22Rv1 (cell line): ENCODE measurements at regions not wholly inside any gene's neighbourhood (a gene's known extent, or its start where the extent isn't known, plus 50 kb on each side); places are given as distances from the start of the nearest gene placed in this dataset.
"Not testable (repeated sequence)": the region's sequence is repeated elsewhere in the genome, so short reads cannot be mapped to it uniquely, and the experiment has no call there.

Source experiments
- H3K27ac ChIP-seq: fragments of 450-650 bp; 2 replicates; pipeline ENCODE4 v1.5.1; 2017
- ZFX ChIP-seq: fragments of 450-650 bp; IDR thresholded peaks from 2 replicates; pipeline ENCODE4 v1.6.1; 2017; ENCODE audit warnings: antibody characterized with exemption, borderline replicate concordance
- TF ChIP-seq, protein P1 (sequence below): fragments of 450-650 bp; IDR thresholded peaks from 2 replicates; pipeline ENCODE4 v1.5.1; 2017; ENCODE audit warnings: mild to moderate bottlenecking

GRCh38 chr15:77944002-77944867 is 133.3 kb downstream of the TBC1D2B start:
- TF ChIP-seq, protein P1, sequence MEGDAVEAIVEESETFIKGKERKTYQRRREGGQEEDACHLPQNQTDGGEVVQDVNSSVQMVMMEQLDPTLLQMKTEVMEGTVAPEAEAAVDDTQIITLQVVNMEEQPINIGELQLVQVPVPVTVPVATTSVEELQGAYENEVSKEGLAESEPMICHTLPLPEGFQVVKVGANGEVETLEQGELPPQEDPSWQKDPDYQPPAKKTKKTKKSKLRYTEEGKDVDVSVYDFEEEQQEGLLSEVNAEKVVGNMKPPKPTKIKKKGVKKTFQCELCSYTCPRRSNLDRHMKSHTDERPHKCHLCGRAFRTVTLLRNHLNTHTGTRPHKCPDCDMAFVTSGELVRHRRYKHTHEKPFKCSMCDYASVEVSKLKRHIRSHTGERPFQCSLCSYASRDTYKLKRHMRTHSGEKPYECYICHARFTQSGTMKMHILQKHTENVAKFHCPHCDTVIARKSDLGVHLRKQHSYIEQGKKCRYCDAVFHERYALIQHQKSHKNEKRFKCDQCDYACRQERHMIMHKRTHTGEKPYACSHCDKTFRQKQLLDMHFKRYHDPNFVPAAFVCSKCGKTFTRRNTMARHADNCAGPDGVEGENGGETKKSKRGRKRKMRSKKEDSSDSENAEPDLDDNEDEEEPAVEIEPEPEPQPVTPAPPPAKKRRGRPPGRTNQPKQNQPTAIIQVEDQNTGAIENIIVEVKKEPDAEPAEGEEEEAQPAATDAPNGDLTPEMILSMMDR = no peak
- TF ChIP-seq ZFX = no peak
- H3K27ac ChIP-seq = peak overlapping the region; percentile 47; the same call in 1 of the 2 replicates

DNA sequence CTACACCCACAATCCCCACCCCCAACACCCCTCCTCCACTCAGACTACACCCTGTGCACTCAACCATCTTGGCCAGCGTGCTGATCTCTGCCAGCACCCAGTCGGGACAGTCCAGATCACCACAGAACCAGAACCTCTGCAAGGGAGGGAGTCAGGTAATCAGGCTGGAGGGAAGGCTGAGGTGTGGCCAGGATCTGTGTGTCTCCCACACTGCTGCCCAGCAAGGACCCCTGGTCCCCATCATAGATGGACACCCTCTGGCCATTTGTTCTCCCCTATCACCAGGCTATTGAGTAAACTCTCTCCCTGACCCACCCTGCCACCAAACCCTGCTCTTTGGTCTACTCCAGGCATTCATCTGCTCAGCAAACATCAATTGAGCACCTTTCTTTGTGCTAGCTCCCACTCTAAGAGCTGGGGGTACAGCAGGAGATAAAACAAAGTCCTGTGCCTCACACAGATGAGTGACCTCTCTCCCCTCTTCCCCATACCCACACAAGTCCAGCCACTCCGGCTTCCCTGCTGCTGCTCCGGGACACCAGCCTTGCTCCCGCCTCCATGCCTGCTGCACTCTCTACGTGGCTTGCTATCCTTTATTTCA is 134.8 kb downstream of the TBC1D2B start:
- H3K27ac ChIP-seq = no peak overlapping the region
- no peak for TF ChIP-seq ZFX
- TF ChIP-seq, protein P1 = no peak

DNA sequence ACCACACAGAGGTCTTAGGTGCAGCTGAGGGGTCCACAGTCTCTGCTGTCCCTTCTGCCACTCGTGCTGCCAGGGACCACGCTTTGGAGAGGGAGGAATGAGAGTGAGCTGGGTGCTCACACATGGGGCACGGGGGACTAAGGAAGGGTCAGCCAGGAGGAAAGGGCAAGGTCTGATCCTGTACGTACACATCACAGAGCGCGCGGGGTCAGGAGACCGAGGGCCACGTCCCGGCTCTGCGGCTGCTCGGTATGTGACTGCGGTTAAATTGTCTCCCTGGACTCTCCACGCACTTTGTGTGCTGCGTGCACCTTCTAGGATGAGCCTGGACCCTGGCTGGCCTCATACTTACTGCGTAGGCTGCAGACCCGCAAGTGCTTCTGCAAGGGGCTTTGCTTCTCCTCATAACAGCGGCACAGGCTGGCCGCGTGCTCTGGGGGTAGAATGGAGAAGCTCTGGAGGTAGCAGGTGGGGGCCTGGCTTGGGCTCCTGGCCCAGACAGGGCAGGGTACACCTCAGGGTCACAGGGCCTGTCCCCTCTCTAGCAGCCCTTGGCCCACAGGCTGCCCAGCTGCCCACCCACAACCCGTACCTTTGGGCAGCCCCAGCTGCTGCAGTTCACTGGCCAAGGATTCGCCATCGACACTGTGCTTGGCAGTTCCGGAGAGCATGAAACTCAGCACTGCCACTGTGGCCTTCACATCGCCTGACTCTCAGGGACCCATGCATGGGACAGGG is 136.3 kb downstream of the TBC1D2B start:
- H3K27ac ChIP-seq = not testable (repeated sequence)

- H3K27ac ChIP-seq = no peak overlapping the region
- no peak for TF ChIP-seq ZFX
- TF ChIP-seq, protein P1 = no peak
Observed at GRCh38 chr15:77940381-77940947, 137.0 kb downstream of the TBC1D2B start.

GRCh38 chr15:77939851-77940250 is 137.7 kb downstream of the TBC1D2B start:
- H3K27ac ChIP-seq = no peak overlapping the region
- no peak for TF ChIP-seq ZFX
- TF ChIP-seq, protein P1 = no peak

DNA sequence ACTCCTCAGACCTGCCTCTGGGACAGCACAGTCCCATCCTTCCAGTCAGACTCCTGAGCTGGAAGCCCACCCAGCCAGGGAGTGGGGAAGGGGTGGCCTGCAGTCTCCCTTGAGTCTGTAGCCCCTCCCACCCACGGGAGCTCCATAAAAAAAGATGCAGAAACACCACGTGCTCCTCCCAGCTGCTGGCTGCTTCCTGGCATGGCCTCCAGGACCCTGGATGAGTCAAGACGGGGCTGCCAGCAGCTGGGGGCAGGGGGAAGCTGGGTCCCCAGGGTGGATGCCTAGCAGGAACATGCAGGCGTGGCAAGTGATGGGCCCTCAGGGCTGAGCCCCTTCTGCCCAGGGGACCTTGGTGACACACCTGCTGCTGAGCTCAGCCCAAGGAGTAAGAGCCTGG is 138.5 kb downstream of the TBC1D2B start:
- not testable (repeated sequence) for H3K27ac ChIP-seq

DNA sequence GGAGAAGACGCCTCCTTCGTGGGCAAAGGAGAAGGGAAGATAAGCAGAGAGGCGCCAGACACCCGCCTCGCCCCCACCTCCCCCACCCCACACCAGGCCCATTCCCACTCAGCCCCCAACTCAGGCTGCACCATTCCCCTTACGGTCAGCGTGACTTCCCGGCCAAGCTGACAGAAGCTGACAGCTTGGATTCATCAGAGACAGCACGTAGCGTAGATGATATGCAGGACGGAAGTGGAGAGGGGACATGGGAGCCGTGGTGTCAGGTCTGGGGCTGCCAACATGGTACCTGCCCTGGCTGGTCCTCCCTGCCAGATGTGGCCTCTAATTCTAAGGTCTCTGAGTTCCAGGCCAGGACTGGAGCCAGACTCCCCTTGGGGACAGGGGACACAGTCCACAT is 139.0 kb downstream of the TBC1D2B start:
- not testable (repeated sequence) for H3K27ac ChIP-seq

GRCh38 chr15:77936567-77936966 is 140.9 kb downstream of the TBC1D2B start:
- not testable (repeated sequence) for H3K27ac ChIP-seq

GRCh38 chr15:77934516-77934915 is 143.0 kb downstream of the TBC1D2B start:
- H3K27ac ChIP-seq = not testable (repeated sequence)

- not testable (repeated sequence) for H3K27ac ChIP-seq
Observed at GRCh38 chr15:77930907-77931306, 146.6 kb downstream of the TBC1D2B start.

DNA sequence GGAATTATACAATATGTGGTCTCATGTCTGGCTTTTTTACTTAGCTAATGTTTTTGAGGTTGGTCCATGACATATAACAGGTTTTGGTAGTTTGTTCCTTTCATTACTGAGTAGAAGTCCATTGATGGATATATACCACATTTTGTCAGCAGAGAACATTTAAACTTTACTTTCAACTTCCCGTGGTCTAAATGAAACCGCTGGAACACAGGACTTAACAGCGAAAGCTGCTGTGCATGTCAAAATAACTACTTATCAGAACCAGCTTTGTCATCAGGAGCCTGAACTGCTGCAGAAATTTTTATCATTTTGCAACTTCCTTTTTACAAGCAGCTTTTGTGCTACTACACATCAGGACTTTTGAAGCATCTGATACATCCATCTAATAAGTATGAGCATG is 147.0 kb downstream of the TBC1D2B start:
- H3K27ac ChIP-seq = not testable (repeated sequence)

DNA sequence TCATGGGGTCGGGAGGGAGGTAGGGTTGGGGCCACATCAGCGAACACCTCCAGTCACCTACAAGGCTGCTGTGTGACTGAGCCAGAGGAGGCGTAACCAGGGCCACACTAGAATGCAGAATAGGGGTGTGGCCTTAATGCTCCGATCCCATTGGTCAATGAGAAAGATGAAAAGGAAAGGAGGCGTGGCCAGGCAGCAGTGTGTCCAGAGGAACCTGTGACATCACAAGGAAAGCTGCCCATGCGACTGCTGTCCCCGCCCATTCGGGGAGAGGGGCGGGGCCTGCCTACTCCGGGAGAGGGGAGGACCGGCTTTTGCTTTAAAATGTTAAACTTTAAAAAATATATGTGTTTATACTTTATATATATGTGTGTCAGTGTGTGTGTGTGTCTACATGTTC is 150.7 kb downstream of the TBC1D2B start:
- not testable (repeated sequence) for H3K27ac ChIP-seq

DNA sequence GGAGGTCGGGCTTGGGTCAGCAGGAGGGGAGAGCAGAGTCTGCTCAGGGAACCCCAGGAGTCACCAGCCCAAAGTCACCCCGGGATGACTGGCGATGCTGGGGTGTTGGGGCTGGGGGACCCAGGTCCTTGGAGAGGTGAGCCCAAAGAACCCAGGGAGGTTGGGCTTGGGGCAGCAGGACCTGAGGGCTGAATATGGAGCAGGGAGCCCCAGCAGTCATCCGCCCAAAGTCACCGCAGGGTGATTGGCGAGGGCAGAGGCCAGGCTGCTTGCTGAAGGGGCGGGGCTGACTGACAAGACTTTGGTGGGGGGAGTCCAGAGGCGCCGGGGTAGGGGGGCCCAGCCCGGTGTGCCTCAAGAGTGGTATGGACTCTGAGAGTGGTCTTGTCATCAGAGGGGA is 151.2 kb downstream of the TBC1D2B start:
- H3K27ac ChIP-seq = not testable (repeated sequence)

DNA sequence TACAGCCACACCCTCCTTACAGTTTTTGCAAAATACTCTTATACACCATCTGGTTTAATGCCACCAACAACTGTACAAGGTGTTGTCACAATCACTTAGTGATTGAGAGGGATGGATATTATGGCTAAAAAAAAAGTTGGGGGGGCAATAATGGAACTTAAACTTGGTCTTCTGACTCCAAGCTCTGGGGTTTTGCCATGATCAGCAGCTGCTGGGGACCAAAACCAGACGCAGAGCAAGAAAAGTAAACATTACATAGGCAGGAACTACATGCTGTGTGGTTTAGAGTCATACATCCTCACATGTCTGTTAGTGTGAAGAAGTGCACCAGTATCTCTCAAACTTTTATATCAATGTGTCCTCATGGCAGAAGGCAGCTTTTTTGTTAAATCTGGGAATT is 152.4 kb downstream of the TBC1D2B start:
- not testable (repeated sequence) for H3K27ac ChIP-seq
